HG02642 (cell line): ENCODE measurements at regions not wholly inside any gene's neighbourhood (a gene's known extent, or its start where the extent isn't known, plus 50 kb on each side); places are given as distances from the start of the nearest gene placed in this dataset.
"Not testable (repeated sequence)": the region's sequence is repeated elsewhere in the genome, so short reads cannot be mapped to it uniquely, and the experiment has no call there.

Experiments
- ATAC-seq: cut with Tn5 transposase; IDR thresholded peaks from one replicate; pipeline ENCODE4 v1.9.1; 2021; ENCODE audit warnings: mild to moderate bottlenecking; ENCODE audit not compliant: unreplicated experiment, poor library complexity

DNA sequence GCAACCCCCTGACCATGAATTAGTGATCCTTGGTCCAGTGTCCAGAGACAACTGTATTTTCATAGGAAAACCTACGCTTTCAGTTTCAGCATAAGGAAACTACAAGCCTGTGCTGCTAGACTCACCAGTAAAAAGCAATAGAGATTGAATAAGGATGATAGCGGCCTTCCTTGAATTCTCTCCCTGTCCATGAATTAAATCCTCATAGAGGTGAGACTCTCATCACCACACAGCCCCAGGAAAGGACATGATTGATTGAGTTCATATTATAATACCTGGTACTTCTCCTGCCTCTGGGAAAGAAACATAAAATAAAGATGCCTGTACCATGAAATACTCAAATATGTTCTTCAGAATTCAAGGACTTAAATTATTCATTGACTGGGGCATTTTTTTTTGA is 146.3 kb upstream of the SPOPL start:
- no peak for ATAC-seq

DNA sequence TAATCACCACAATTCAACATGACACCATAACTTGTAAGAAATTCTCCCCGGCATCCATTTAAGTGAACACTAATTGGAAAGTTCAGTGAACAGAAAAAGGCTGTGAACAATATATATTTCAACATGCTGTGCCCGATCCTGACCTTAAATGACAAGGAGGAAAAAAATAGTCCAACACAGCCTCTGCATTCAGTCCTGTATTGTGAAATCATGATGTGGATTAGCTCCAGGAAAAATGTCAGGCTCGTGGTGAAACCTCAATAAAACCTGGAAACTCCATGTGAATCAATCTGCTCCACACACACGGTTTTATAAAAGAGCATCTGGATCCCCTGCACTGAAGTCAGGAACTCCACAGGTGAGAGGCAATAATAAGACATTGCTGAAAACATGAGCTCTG is 145.4 kb upstream of the SPOPL start:
- no peak for ATAC-seq

DNA sequence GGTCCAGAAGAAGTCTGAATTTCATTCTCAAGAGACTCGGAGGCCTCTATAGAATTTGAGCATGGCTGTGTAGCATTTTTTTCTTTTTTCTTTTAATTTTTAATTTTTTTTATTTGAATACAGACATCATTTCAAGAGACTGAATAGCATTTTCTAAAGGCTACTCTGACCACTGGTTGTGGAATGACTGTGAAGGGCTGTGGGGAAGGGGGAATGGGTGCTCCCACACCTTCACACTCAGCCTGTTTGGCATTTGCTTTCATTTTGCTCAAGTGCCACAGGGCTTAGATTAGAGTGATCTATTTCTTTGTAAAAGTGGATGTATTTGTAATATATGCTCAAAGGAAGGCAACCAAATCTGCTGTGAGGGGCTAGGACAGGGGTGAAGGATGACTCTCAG is 142.0 kb upstream of the SPOPL start:
- peak; percentile 76 for ATAC-seq

DNA sequence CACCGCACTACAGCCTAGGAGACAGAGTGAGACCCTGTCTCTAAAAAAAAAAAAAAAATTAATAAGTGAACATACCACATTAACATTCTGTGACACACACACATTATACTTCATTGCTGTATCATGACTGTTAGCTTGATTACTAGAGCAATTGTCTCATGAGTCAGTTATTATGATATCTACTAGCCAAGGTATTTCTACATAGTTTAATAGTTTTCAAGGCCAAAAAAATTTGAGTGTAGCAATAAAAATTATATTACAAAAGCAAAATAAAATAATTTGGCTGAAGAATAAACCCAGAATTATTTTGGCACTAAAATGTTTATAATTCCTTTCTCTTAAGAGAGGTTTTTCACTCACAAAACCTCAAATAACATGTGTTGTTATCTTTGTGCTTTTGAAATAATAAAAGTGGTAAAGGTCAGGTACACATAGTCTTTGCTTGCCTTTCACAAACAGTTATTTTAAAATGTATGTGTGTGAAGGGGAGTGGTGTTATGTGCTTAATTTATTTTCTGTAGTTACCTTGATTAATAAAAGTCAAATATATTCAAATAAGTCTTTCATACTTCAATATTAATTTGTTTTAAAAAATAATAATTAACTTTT is 136.9 kb upstream of the SPOPL start:
- no peak for ATAC-seq

DNA sequence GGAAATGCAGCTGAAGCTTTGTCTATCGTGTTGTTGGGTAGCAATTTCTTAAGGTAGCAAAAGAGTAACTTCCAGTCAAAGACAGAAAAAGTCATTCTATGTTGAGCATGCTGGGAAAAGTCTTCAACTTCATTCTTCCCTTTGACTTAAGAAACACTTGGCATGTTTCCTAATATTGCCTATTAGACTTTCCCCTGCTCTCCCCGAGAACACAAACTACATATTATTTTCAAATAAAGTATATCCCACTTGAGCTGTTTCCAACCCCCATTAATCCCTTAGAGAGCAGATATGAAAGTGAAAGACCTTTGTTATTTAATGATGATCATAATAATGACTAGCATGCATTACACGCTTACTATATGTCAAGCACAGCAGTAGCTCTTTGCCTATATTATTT is 136.0 kb upstream of the SPOPL start:
- ATAC-seq, result no peak

DNA sequence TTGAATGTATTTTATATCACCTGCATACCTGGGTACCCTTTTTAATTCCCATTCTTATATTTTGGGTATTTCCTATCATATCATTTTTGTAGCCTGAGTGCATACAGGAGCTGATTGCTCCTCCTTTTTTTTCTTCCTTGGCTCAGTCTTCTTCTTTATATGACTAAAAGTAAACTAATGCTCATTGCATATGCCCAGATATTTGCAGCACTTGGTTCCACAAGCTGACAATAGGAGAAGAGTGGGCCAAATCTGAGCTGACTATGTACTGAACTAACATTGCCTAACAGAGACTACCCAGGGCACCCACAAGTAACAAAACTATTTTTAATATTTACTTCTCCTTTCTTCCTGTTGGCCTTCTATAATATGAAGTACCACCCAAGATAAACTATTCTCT is 131.7 kb upstream of the SPOPL start:
- ATAC-seq, result no peak

DNA sequence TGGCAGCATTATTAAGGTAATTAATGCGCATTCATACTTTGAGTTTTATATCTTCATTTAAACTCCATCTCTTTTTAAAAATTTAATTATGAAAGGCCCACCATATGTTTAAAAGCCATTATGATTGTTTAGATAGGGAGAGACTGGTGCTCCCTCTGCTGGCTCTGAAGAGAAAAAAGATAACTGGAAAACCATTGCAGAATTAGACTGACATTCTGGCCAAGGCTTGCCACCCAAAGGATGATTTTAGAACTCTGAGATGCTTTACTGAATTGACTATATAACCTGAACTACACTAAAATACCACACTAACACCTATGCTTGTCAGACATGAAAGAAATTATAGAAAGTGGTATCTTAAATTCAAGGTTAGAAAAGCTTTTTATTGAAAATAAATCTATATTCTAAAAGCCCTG is 127.6 kb upstream of the SPOPL start:
- ATAC-seq, result no peak

DNA sequence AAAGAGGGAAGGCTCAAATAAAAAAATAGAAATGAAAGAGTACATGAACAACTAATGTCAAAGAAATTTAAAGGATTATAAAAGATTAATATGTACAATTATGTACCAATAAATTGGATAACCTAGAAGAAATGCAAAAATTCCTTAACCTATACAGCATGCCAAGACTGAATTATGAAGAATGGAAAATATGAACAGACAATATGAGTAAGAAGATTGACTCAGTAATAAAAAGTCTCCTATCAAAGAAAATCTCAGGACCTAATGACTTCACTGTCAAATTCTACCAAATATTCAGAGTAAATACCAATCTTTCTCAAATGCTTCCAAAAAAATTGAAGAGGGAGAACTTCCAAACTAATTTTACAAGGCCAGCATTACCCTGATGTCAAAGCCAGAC is 120.2 kb upstream of the SPOPL start:
- no peak for ATAC-seq

DNA sequence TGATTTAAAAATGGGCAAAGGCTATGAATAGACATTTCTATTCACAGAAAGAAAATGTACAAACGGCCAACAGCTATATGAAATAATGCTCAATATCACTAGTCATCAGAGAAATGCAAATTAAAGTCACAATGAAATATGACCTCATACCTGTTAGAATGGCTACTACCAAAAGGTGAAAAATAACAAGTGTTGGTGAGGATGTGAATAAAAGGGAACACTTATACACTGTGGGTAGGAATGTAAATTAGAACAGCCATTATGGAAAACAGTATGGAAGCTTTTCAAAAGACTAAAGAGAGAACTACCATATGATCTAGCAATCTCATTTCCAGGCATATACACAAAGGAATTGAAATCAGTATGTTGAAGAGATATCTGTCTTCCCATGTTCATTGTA is 118.9 kb upstream of the SPOPL start:
- ATAC-seq, result no peak

DNA sequence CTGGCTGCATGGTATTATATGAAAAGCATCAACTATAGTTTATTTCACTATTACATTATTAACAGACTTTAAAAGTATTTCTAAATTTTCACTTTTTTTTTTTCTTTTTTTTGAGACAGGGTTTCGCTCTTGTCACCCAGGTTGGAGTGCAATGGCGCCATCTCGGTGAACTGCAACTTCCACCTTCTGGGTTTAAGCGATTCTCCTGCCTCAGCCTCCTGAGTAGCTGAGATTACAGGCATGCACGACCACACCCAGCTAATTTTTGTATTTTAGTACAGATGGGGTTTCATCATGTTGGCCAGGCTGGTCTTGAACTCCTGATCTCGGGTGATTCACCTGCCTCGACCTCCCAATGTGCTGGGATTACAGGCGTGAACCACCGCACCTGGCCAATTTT is 115.4 kb upstream of the SPOPL start:
- ATAC-seq, result not testable (repeated sequence)

DNA sequence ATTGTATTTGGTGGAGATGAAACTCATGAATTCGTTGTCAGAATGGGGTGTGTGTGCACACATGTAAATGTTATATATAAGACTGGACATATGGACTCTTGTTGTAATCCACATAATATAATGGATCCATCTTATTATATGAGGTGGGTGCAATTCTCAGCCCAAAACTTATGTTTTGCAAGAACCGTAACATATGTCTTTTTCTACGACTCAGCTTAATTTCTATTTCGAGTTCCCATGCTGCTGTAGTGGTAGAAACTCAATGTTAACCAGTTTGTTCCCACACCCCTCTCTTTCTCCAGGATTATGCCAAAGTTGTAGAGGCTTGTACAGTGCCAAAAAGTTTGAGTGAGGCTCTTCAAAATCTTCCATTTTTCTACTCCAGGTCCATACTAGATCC is 112.5 kb upstream of the SPOPL start:
- ATAC-seq, result no peak

DNA sequence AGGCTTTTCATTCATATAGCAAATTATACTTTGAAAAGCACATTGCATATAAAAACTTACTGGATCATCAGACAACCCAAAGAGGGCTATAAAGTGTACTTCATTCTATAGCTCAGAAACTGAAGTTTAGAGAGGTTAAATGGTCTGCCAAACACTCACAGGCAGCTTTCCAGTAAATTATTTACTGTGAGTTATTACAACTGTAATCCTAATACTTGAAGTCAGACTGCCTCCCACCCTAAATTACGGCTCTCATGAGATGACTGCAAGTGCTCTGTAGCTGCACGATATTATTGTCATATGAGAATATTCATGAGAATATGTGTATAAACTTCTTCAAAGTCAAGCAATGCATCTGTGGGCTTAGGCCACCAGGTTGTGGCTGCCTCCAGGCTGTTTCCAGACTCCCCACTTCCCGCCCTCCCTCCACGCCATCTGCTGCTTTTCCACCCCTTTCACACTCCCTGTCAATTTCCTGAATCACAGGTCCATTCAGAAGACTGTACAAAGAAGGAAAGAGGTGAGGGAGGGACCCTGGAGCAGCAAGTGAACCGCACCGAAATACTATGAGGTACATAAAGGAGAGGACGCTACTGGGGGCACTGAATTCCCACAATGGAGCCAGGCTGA is 111.1 kb upstream of the SPOPL start:
- ATAC-seq, result no peak

DNA sequence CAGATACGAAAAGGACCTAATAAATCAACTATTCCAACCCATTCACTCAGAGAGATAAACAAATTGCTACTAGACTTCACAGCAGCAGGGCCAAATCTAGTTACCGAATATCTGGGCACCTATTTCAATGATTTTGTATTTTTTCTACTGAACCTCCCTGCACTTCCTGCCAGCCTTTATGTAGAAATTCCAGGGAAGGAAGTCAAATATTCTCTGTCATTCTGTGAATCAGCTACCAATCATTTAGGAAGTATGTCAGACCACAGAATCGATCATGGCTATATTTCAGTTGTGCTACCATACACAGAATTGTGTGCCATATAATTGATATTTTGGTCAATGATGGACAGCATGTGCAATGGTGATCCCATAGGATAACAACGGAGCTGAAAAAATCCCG is 109.6 kb upstream of the SPOPL start:
- no peak for ATAC-seq

DNA sequence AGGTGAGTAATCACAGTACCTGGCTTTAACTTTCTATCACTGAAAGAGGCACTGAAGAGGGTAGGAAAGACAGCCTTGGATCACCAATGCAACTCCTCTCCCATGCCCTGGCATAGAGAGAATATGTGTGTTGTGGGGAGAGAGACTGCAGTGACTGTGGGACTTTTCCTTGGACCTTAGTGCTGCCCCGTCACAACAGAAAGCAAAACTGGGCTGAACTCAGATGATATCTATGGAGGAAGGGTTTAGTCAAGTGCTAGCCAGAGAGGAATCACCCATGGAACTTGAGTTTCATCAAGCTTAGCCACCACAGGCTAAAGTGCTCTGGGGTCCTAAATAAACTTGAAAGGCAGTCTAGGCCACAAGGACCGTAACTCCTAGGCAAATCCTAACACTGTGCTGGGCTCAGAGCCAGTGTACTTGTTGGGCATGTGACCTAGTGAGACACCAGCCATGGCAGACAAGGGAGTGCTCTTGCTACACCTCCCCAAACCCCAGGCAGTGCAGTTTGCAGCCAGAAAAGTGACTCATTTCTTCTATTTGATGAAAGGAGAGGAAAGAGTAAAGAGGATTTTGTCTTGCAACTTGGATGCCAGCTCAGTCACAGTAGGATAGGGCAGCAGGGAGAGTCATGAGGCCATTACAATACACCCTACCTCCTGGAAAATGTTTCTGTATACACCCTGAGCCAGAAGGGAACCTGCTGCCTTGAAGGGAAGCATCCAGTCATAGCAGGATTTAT is 105.8 kb upstream of the SPOPL start:
- no peak for ATAC-seq

DNA sequence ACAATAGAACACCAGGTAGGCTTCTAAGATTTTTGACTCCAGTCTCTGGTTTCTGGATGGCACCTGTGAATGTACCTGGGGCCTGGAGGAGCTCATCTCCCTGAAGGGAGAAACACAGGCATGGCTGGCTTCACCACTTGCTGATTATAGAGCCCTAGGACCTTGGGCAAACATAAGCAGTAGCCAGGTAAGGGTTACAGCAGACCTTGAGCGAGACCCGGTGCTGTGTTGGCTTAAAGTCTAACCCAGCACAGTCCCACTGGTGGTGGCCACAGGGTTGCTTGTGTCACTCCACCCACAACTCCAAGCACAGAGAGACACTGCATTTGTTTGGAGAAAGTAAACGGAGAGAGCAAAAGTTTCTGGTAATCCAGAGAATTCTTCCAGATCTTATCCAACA is 104.7 kb upstream of the SPOPL start:
- ATAC-seq, result no peak

DNA sequence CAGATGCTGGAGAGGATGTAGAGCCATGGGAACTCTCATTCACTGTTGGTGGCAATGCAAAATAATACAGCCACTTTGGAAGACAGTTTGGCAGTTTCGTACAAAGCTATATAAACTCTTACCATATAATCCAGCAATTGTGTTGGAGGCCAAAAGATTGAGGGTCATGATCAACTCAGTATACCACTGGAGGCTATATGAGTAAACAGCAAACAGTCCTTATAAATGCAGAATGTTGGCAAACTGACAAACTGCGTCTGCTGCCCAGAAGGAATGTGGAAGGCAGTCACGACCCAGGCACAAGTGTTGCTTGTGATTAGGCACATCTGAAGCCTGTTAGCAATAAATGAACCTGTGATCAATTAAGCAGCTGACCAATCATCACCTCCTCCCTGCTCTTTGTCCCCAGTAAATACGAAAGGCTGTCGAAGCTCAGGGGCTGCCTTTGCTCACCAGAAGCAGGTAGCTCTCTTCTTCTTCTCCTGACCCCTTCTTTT is 98.1 kb upstream of the SPOPL start:
- ATAC-seq, result no peak

DNA sequence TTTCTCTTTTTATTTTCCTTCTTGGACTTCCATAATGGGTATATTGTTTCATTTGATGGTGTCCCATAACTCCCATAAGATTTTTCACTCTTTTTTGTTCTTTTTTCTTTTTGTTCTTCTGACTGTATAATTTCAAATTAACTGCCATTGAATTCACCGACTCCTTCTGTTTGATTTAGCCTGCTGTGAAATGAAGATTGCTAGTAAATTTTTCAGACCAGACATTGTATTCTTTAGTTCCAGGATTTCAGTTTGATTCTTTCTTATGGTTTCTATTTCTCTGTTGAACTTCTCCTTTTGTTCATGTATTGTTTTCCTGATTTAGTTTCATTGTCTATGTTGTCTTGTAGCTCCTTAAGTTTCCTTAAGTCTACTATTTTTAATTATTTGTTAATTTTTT is 87.6 kb upstream of the SPOPL start:
- ATAC-seq, result no peak

DNA sequence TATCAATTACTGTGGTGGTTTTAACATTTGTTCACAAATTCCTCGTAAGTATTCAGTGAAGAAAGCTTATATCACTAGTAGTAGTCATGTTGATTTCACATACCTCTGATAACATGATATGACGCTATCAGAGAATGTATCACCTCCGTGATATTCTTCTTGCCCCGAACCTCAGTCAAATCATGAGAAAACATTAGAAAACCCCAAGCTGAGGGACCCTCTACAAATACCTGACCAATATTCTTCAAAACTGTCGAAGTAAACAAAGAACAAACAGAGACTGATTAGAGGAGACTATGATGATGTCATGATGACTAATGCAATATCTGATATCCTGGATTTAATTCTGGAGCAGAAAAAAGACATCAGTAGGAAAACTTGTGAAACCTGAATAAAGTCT is 85.6 kb upstream of the SPOPL start:
- no peak for ATAC-seq

DNA sequence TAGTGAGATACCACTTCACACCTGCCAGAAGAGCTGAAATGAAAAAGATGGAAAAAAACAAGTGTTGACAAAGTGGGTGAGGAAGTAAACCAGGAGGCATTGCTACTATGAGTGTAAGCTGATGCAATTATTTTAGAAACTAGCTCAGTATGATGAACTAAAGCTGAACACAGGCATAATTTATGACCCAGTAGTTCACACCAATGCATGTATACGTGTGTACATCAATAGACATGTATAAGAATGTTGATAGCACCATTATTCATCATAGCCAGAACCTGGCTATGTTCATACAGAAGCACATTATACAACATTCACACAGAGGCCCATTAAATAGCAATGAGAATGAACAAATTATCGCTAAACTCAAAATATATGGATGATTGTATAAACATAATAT is 83.1 kb upstream of the SPOPL start:
- ATAC-seq, result no peak

DNA sequence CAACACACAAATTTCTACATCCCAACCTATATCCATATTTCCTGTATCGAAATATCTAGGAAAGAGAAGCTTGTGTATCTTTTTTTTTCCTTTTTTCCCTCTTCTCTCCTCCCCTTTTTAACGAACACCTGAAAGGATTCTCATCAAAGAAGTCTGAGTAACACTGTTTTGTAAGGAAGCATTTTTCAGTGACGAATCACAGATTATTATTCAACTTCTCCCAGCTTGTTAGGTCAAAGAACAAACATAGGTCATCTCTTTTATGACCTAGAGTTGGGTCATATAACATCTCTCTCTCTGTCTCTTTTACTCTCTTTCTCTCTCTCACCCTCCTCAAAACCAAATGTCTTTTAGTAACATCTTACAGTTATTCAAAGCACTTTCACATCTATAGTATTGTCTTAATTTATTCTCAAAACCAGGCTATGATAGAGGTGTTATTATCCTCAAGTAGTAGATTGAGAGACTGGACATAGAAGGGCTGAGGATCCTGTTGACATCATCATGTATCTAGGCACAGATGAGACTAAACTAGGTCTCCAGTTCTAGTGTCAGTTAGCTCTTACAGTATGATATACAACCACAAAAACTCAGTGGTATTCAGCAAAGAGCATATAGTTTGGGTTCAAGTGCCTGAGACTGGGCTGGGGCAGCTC is 80.1 kb upstream of the SPOPL start:
- ATAC-seq, result no peak

DNA sequence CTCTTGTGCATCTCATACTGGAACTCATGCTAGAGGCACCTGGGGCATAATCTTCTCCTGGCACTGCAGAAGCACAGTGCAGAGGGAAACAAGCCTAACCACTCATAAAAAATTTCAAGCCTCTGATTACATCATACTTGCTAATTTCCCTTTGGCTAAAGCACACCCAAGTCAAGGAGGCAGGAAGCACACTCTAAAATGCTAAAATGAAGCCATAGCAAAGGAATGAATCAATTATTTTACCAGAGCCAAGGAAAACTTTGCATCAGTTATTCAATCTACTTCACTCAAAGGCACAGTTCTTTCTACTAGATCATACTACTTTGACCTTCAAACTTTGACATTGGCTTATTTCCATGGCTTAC is 79.6 kb upstream of the SPOPL start:
- ATAC-seq, result no peak
